Keratinocyte (primary cell): ENCODE measurements at regions not wholly inside any gene's neighbourhood (a gene's known extent, or its start where the extent isn't known, plus 50 kb on each side); places are given as distances from the start of the nearest gene placed in this dataset.
A peak's percentile ranks its signal among the peaks of the same experiment; 100 is the strongest.

Source experiments
- DNase-seq: peaks from one replicate; pipeline ENCODE4 v3.0.0-alpha.2; 2011; ENCODE audit warnings: low read depth, missing footprints, low spot score
- FAIRE-seq: peaks from 2 replicates; lab custom pipeline; 2011; peaks lifted over from hg19 to GRCh38; lab: Jason Lieb, UNC
- H2AFZ ChIP-seq: 2 replicates; pipeline ENCODE4 v1.6.0; 2012; ENCODE audit warnings: low read length, control low read depth, inconsistent platforms; ENCODE audit not compliant: control insufficient read depth
- H3K27ac ChIP-seq: 2 replicates; pipeline ENCODE4 v1.5.1; 2011; ENCODE audit warnings: low read length; ENCODE audit not compliant: control insufficient read depth, insufficient read depth
- H3K27me3 ChIP-seq: 3 replicates; pipeline ENCODE4 v1.6.0; 2011; ENCODE audit warnings: low read length; ENCODE audit not compliant: control insufficient read depth, insufficient read depth; ENCODE audit errors: extremely low read depth
- H3K36me3 ChIP-seq, 2 experiments: 2 replicates in 1 of 2; 3 replicates in 1 of 2; pipeline ENCODE4 v1.5.1; 2011; ENCODE audit warnings: low read length in 2 of 2, mild to moderate bottlenecking in 1 of 2; ENCODE audit not compliant: control insufficient read depth in 2 of 2, insufficient read depth in 2 of 2; ENCODE audit errors: extremely low read depth in 1 of 2
- H3K4me1 ChIP-seq: 3 replicates; pipeline ENCODE4 v1.5.1; 2011; ENCODE audit warnings: low read length; ENCODE audit not compliant: control insufficient read depth, insufficient read depth; ENCODE audit errors: extremely low read depth
- H3K4me2 ChIP-seq: 3 replicates; pipeline ENCODE4 v1.6.0; 2011; ENCODE audit warnings: low read depth, low read length; ENCODE audit not compliant: control insufficient read depth, insufficient read depth; ENCODE audit errors: extremely low read depth
- H3K4me3 ChIP-seq, 3 experiments: fragments of 200-600 bp in 1 of 3; sonication (generic) in 1 of 3; 2 replicates in 2 of 3; 3 replicates in 1 of 3; pipeline ENCODE4 v1.5.1; 2011 to 2016; ENCODE audit warnings: low read length in 3 of 3, mild to moderate bottlenecking in 3 of 3, control low read depth in 2 of 3, inconsistent platforms in 1 of 3, low read depth in 1 of 3, mixed read lengths in 1 of 3, mixed run types in 1 of 3, moderate library complexity in 1 of 3; ENCODE audit not compliant: control insufficient read depth in 2 of 3, insufficient read depth in 2 of 3; ENCODE audit errors: extremely low read depth in 1 of 3
- H3K79me2 ChIP-seq: 2 replicates; pipeline ENCODE4 v1.6.0; 2012; ENCODE audit warnings: low read length; ENCODE audit not compliant: control insufficient read depth, insufficient read depth
- H3K9ac ChIP-seq: 3 replicates; pipeline ENCODE4 v1.6.0; 2011; ENCODE audit warnings: low read length; ENCODE audit not compliant: control insufficient read depth, insufficient read depth; ENCODE audit errors: extremely low read depth
- H3K9me1 ChIP-seq: 3 replicates; pipeline ENCODE4 v1.6.0; 2011; ENCODE audit warnings: low read length; ENCODE audit not compliant: control insufficient read depth, insufficient read depth; ENCODE audit errors: extremely low read depth
- H3K9me3 ChIP-seq: 2 replicates; pipeline ENCODE4 v1.5.1; 2012; ENCODE audit warnings: low read depth, low read length; ENCODE audit not compliant: control insufficient read depth
- H4K20me1 ChIP-seq: 3 replicates; pipeline ENCODE4 v1.6.0; 2011; ENCODE audit warnings: low read length; ENCODE audit not compliant: control insufficient read depth, insufficient read depth; ENCODE audit errors: extremely low read depth
- EZH2 ChIP-seq: IDR thresholded peaks from one replicate; pipeline ENCODE4 v1.6.1; 2012; ENCODE audit warnings: inconsistent platforms, mild to moderate bottlenecking, low read length, moderate library complexity
- dilution Hi-C: fragments of 300-500 bp; cut with MboI; formaldehyde crosslinking; loops from one replicate; pipeline ENCODE4 v1.7.0; 2020; ENCODE audit warnings: low sequenced_read_pairs; ENCODE audit not compliant: extremely low pct_ligation_motif_present
- TF ChIP-seq, protein P1 (sequence below), 3 experiments: IDR thresholded peaks in 1 of 3; conservative IDR thresholded peaks in 1 of 3; optimal IDR thresholded peaks in 1 of 3; 2 replicates in 2 of 3; 3 replicates in 1 of 3; pipeline versions ENCODE3 to v1.5.1; 2011; ENCODE audit warnings: low read length in 3 of 3, mild to moderate bottlenecking in 3 of 3, moderate library complexity in 2 of 3, control low read depth in 1 of 3, inconsistent platforms in 1 of 3; ENCODE audit not compliant: insufficient read depth in 2 of 3; ENCODE audit errors: extremely low read depth in 1 of 3

DNA sequence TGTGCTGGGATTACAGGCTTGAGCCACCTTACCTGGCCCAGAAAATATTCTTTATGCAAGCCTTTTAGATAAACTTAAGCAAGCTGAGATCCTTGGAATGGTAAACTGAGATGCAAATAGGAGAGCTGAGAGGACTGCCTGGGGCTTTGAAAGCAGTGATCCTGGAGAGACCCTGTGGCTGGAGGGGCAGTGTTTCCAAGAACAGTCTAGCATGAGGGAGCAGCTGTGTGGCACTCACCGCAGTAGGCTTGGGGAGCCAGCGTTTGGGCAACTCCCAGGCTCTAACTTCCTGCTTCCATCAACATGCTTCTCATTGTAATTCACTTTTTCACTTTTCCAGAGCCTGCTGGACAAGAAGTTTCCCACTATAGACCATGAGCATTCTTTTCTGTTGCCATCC is 144.1 kb upstream of the CELF4 start:
- Histone ChIP-seq H3K36me3 (no peaks in the 10 kb centered on the region), H3K4me1 (peaks cover 23% of the 10 kb centered on the region), H3K4me2 (no peak overlapping the region), H3K27me3 (no peaks in the 10 kb centered on the region), H3K4me3 (no peak overlapping the region), H3K9me1 (no peaks in the 10 kb centered on the region), H3K79me2 (no peaks in the 10 kb centered on the region), H4K20me1 (no peaks in the 10 kb centered on the region), H2AFZ (no peak overlapping the region), H3K27ac (no peak overlapping the region), H3K9ac (no peak overlapping the region), H3K9me3 (no peaks in the 10 kb centered on the region)
- FAIRE-seq (peak; percentile 5), DNase-seq (no peak)
- dilution Hi-C loops: no loop called here
- TF ChIP-seq, protein P1, sequence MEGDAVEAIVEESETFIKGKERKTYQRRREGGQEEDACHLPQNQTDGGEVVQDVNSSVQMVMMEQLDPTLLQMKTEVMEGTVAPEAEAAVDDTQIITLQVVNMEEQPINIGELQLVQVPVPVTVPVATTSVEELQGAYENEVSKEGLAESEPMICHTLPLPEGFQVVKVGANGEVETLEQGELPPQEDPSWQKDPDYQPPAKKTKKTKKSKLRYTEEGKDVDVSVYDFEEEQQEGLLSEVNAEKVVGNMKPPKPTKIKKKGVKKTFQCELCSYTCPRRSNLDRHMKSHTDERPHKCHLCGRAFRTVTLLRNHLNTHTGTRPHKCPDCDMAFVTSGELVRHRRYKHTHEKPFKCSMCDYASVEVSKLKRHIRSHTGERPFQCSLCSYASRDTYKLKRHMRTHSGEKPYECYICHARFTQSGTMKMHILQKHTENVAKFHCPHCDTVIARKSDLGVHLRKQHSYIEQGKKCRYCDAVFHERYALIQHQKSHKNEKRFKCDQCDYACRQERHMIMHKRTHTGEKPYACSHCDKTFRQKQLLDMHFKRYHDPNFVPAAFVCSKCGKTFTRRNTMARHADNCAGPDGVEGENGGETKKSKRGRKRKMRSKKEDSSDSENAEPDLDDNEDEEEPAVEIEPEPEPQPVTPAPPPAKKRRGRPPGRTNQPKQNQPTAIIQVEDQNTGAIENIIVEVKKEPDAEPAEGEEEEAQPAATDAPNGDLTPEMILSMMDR (optimal IDR thresholded peaks at IDR 0.05 in 1 of 3, IDR thresholded peaks at IDR 0.05 in 1 of 3, conservative IDR thresholded peaks at IDR 0.05 in 1 of 3; ENCODE audit: extremely low read depth in 1 of 3, insufficient read depth in 2 of 3, low read length in 3 of 3): no peak
- no peak for TF ChIP-seq EZH2

DNA sequence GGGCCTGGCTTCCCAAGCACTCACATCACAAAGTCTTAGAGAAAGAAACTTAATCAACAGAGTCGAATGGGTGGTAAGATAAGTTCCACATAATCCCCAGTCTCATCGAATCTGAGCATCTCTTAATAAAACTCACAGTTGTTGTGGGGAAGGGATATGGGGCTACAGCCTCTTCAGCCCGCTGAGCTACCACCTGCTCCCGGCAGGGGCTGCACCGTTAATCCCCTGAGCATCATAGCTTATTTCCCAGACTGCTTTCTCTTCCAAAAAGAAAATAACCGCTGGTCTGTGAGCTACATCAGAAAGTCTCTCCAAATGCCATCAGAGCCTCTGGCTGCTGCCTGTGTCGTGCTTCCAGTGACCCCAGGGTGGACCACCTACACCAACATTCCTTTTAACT is 139.4 kb upstream of the CELF4 start:
- H4K20me1 ChIP-seq: no peaks in the 10 kb centered on the region
- H3K27ac ChIP-seq: no peak overlapping the region
- H3K79me2 ChIP-seq: no peaks in the 10 kb centered on the region
- DNase-seq (no peak), FAIRE-seq (no peak)
- H3K36me3 ChIP-seq: no peaks in the 10 kb centered on the region
- H3K4me3 ChIP-seq: no peak overlapping the region
- peaks cover 16% of the 10 kb centered on the region for H3K4me1 ChIP-seq
- no peak overlapping the region for H2AFZ ChIP-seq
- no peak for TF ChIP-seq EZH2
- H3K4me2 ChIP-seq: no peak overlapping the region
- no peaks in the 10 kb centered on the region for H3K9me1 ChIP-seq
- no peaks in the 10 kb centered on the region for H3K9me3 ChIP-seq
- dilution Hi-C loops: no loop called here
- no peaks in the 10 kb centered on the region for H3K27me3 ChIP-seq
- H3K9ac ChIP-seq: no peak overlapping the region

DNA sequence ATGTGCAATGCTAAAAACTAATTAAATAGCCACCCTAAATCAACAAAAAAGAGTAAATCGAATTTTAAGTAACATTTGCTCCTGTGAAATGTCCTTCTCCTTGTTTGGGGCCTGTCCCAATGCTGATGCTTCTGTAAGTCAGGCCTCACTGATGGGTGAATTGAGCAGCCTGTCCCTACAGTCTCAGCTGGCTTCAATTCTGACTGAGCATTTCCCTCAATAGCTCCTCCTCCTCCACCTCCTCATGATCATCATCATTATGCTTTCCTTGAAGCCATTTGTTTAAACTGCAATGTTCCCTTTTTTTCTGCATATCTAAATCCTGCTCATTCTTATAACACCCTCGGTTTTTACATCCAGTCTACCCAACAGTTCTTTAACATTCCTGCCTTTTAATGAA is 137.2 kb upstream of the CELF4 start:
- no peaks in the 10 kb centered on the region for H3K9me1 ChIP-seq
- no peak overlapping the region for H3K4me2 ChIP-seq
- H3K27ac ChIP-seq: no peak overlapping the region
- H3K79me2 ChIP-seq: no peaks in the 10 kb centered on the region
- H3K4me3 ChIP-seq: no peak overlapping the region
- no peaks in the 10 kb centered on the region for H3K27me3 ChIP-seq
- no peak for TF ChIP-seq EZH2
- TF ChIP-seq, protein P1 (optimal IDR thresholded peaks at IDR 0.05 in 1 of 3, IDR thresholded peaks at IDR 0.05 in 1 of 3, conservative IDR thresholded peaks at IDR 0.05 in 1 of 3; ENCODE audit: extremely low read depth in 1 of 3, insufficient read depth in 2 of 3, low read length in 3 of 3): no peak
- H3K4me1 ChIP-seq: peaks cover 16% of the 10 kb centered on the region
- DNase-seq: no peak
- no peak for FAIRE-seq
- H3K9me3 ChIP-seq: no peaks in the 10 kb centered on the region
- dilution Hi-C loops: no loop called here
- H3K9ac ChIP-seq: no peak overlapping the region
- H2AFZ ChIP-seq: no peak overlapping the region
- H3K36me3 ChIP-seq: no peaks in the 10 kb centered on the region
- no peaks in the 10 kb centered on the region for H4K20me1 ChIP-seq
